CD4-positive, CD25-positive, alpha-beta regulatory T cell (primary cell): ENCODE measurements at regions not wholly inside any gene's neighbourhood (a gene's known extent, or its start where the extent isn't known, plus 50 kb on each side); places are given as distances from the start of the nearest gene placed in this dataset.

Experiments used
- ATAC-seq, 2 donors: fragments of 150-1000 bp; cut with Tn5 transposase; one replicate each; pipeline ENCODE4 v1.10.0; 2021; ENCODE audit warnings: low read depth in 2 of 2, moderate number of reproducible peaks in 2 of 2, moderate library complexity in 1 of 2
- DNase-seq, 3 donors: peaks; one replicate each; pipeline versions ENCODE4 v3.0.0 to v3.0.0-alpha.2; 2012 to 2022; ENCODE audit warnings: mixed read lengths in 1 of 3
- H3K27ac ChIP-seq: one replicate; pipeline ENCODE4 v1.7.0; 2013; ENCODE audit warnings: mild to moderate bottlenecking, low read length; ENCODE audit not compliant: insufficient read depth, poor library complexity, severe bottlenecking
- H3K27me3 ChIP-seq: one replicate; pipeline ENCODE4 v1.7.0; 2013; ENCODE audit warnings: low read length; ENCODE audit not compliant: control insufficient read depth, insufficient read depth
- H3K36me3 ChIP-seq: one replicate; pipeline ENCODE4 v1.7.0; 2013; ENCODE audit warnings: mild to moderate bottlenecking, low read length, moderate library complexity; ENCODE audit not compliant: control insufficient read depth, insufficient read depth
- H3K4me1 ChIP-seq: 2 replicates; pipeline ENCODE4 v1.7.0; 2013; ENCODE audit warnings: mild to moderate bottlenecking, low read length; ENCODE audit not compliant: insufficient read depth, control insufficient read depth, poor library complexity, severe bottlenecking
- H3K4me3 ChIP-seq: one replicate; pipeline ENCODE4 v1.7.0; 2013; ENCODE audit warnings: low read depth, mild to moderate bottlenecking, low read length, moderate library complexity
- H3K9me3 ChIP-seq, 2 experiments: 1 replicate in 1 of 2; 2 replicates in 1 of 2; pipeline ENCODE4 v1.7.0; 2013; ENCODE audit warnings: low read length in 2 of 2, mild to moderate bottlenecking in 1 of 2, moderate library complexity in 1 of 2; ENCODE audit not compliant: control insufficient read depth in 2 of 2
- H3K27ac Mint-ChIP-seq, 3 donors: one replicate each; pipeline ENCODE4 v1.8.0; 2020 to 2022; ENCODE audit warnings: mild to moderate bottlenecking in 3 of 3, mixed read lengths in 3 of 3, moderate library complexity in 2 of 3
- H3K27me3 Mint-ChIP-seq: one replicate; pipeline ENCODE4 v1.8.0; 2022; ENCODE audit warnings: mild to moderate bottlenecking, mixed read lengths
- H3K36me3 Mint-ChIP-seq: one replicate; pipeline ENCODE4 v1.8.0; 2020; ENCODE audit warnings: mixed read lengths
- H3K4me1 Mint-ChIP-seq, 4 donors: one replicate each; pipeline ENCODE4 v1.8.0; 2020 to 2022; ENCODE audit warnings: mixed read lengths in 4 of 4, mild to moderate bottlenecking in 1 of 4
- H3K4me3 Mint-ChIP-seq, 4 donors: one replicate each; pipeline ENCODE4 v1.8.0; 2020 to 2022; ENCODE audit warnings: mild to moderate bottlenecking in 4 of 4, mixed read lengths in 4 of 4, moderate library complexity in 3 of 4
- H3K9me3 Mint-ChIP-seq, 7 donors: one replicate each; pipeline ENCODE4 v1.8.0; 2020 to 2022; ENCODE audit warnings: mixed read lengths in 7 of 7, mild to moderate bottlenecking in 3 of 7, moderate library complexity in 2 of 7

- Histone ChIP-seq H3K27me3 (no peaks in the 10 kb centered on the region), H3K27ac (no peak overlapping the region), H3K4me1 (no peaks in the 10 kb centered on the region), H3K36me3 (no peaks in the 10 kb centered on the region), H3K9me3 (no peaks in the 10 kb centered on the region), H3K4me3 (no peak overlapping the region)
- no peaks in the 10 kb centered on the region for H3K36me3 Mint-ChIP-seq
- no peak for ATAC-seq
- peaks cover 32% of the 10 kb centered on the region for H3K27me3 Mint-ChIP-seq
- H3K4me3 Mint-ChIP-seq = no peak overlapping the region
- no peaks in the 10 kb centered on the region for H3K4me1 Mint-ChIP-seq
- no peak for DNase-seq
- peaks cover 0 to 3% (median 0%) of the 10 kb centered on the region in 7 donors for H3K9me3 Mint-ChIP-seq
- no peak overlapping the region for H3K27ac Mint-ChIP-seq
Observed at GRCh38 chr20:52779125-52779524, 193.0 kb upstream of the TSHZ2 start.

GRCh38 chr20:52777171-52777570 is 195.0 kb upstream of the TSHZ2 start:
- H3K9me3 ChIP-seq = no peaks in the 10 kb centered on the region
- ATAC-seq (no peak), DNase-seq (no peak)
- Mint-ChIP-seq H3K36me3 (no peaks in the 10 kb centered on the region), H3K27me3 (peaks cover 32% of the 10 kb centered on the region), H3K9me3 (peaks cover 0 to 3% (median 0%) of the 10 kb centered on the region in 7 donors), H3K27ac (no peak overlapping the region), H3K4me1 (no peaks in the 10 kb centered on the region), H3K4me3 (no peak overlapping the region)
- H3K4me1 ChIP-seq = no peaks in the 10 kb centered on the region
- no peak overlapping the region for H3K27ac ChIP-seq
- H3K27me3 ChIP-seq = no peaks in the 10 kb centered on the region
- H3K36me3 ChIP-seq = no peaks in the 10 kb centered on the region
- no peak overlapping the region for H3K4me3 ChIP-seq

DNA sequence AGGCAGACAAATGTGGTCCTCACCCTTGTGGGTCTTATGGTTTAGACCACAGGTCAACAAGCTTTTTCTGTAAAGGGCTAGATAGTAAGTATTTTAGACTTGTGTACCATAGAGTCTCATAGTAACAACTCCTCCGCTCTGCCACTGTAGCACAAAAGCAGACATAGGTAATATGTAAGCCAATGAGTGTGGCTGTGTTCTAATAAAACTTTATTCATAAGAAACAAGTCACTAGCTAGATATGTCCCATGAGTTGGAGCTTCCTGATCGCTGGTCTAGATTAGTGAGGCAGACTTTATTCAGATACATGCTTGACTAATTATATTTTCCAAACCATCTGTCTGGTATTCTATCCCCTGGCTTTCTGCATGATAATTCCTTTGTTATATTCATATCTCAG is 196.4 kb upstream of the TSHZ2 start:
- Mint-ChIP-seq H3K9me3 (peaks cover 0 to 3% (median 0%) of the 10 kb centered on the region in 7 donors), H3K27me3 (peaks cover 24% of the 10 kb centered on the region), H3K36me3 (no peaks in the 10 kb centered on the region), H3K4me3 (no peak overlapping the region), H3K27ac (no peak overlapping the region), H3K4me1 (no peaks in the 10 kb centered on the region)
- DNase-seq (no peak), ATAC-seq (no peak)
- no peaks in the 10 kb centered on the region for H3K27me3 ChIP-seq
- H3K36me3 ChIP-seq = no peaks in the 10 kb centered on the region
- no peaks in the 10 kb centered on the region for H3K9me3 ChIP-seq
- H3K27ac ChIP-seq = no peak overlapping the region
- H3K4me3 ChIP-seq = no peak overlapping the region
- H3K4me1 ChIP-seq = no peaks in the 10 kb centered on the region

DNA sequence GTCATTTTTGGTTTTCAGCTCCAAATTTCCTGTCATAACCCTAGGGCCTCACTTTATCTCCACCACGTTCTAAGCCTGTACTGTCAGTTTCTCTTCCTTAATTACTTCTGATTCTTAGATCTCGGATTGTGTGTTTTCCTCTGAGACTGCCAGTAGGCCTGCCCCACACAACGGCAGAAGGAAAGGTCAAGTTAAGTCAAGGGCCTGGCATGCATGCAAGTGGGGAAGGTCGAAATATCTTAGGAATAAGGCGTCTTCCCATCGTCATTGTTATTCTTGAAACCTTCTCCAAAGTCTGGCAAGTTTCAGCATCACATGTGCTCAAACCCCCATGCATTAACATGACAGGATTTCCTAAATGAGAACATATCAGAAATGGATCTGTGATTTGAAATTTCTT is 203.5 kb upstream of the TSHZ2 start:
- Mint-ChIP-seq H3K27me3 (no peaks in the 10 kb centered on the region), H3K4me3 (no peak overlapping the region), H3K27ac (no peak overlapping the region), H3K4me1 (no peaks in the 10 kb centered on the region), H3K9me3 (peaks cover 0 to 2% (median 0%) of the 10 kb centered on the region in 7 donors), H3K36me3 (no peaks in the 10 kb centered on the region)
- DNase-seq (no peak), ATAC-seq (no peak)
- H3K36me3 ChIP-seq = no peaks in the 10 kb centered on the region
- no peaks in the 10 kb centered on the region for H3K4me1 ChIP-seq
- no peak overlapping the region for H3K4me3 ChIP-seq
- H3K9me3 ChIP-seq = no peaks in the 10 kb centered on the region
- no peaks in the 10 kb centered on the region for H3K27me3 ChIP-seq
- H3K27ac ChIP-seq = no peak overlapping the region

- H3K9me3 ChIP-seq = no peaks in the 10 kb centered on the region
- H3K27ac ChIP-seq = no peak overlapping the region
- Mint-ChIP-seq H3K27ac (no peak overlapping the region), H3K27me3 (no peaks in the 10 kb centered on the region), H3K4me3 (no peak overlapping the region), H3K36me3 (no peaks in the 10 kb centered on the region), H3K4me1 (no peaks in the 10 kb centered on the region), H3K9me3 (peaks cover 0 to under 1% (median 0%) of the 10 kb centered on the region in 7 donors)
- no peaks in the 10 kb centered on the region for H3K4me1 ChIP-seq
- no peaks in the 10 kb centered on the region for H3K36me3 ChIP-seq
- H3K27me3 ChIP-seq = no peaks in the 10 kb centered on the region
- no peak for ATAC-seq
- no peak overlapping the region for H3K4me3 ChIP-seq
- DNase-seq = no peak
Observed at GRCh38 chr20:52766645-52767435, 205.3 kb upstream of the TSHZ2 start.

DNA sequence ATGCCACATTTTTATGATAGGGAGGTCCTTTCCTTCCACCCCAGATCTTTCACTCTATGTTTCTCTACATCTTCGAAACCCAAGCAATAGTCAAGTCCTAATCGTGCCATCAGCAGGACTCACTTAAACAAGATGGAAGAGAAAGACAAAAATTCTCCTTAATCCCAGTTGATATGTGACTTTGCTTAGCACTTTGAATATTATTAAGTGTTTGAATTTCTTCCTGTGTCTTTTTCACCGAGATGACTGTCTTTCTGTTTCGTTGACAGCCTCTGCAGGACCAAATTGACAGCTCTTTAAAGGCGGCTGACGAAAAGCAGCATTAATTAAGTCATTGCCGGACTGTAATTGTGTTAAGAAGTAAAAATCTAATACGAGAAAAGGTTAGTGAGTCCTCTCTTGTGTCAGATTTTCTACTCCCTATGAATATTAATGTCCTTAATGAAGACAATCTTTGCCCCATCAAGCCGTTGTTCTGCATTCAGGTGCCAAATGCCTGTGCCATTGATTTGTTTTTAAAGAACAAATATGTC is 208.8 kb upstream of the TSHZ2 start:
- H3K9me3 ChIP-seq = no peaks in the 10 kb centered on the region
- H3K4me1 Mint-ChIP-seq = no peaks in the 10 kb centered on the region
- no peaks in the 10 kb centered on the region for H3K36me3 Mint-ChIP-seq
- H3K36me3 ChIP-seq = no peaks in the 10 kb centered on the region
- no peaks in the 10 kb centered on the region for H3K27me3 Mint-ChIP-seq
- H3K4me1 ChIP-seq = no peaks in the 10 kb centered on the region
- no peak for ATAC-seq
- no peaks in the 10 kb centered on the region for H3K27me3 ChIP-seq
- H3K27ac ChIP-seq = no peak overlapping the region
- no peak for DNase-seq
- H3K4me3 ChIP-seq = no peak overlapping the region
- no peak overlapping the region for H3K27ac Mint-ChIP-seq
- no peak overlapping the region for H3K4me3 Mint-ChIP-seq
- H3K9me3 Mint-ChIP-seq = no peaks in the 10 kb centered on the region

DNA sequence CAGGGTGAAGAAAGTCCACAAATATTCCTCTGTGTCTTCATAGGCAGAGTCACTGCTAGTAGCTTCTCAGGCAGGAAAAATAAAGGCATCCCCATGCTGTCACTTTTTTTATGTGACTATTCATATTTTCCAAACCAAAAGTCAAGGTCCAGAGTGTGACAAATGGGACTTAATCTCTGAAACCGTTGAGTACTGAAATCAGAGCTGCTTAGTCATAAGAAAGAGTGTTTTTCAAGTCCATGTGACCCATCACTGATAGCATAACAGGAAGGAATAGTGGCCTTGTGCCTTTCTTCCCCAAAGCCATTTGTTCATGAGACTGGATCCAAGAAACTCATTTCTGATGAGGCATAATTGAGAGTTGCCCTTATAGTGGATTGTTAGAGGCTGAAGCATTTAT is 210.3 kb upstream of the TSHZ2 start:
- no peaks in the 10 kb centered on the region for H3K27me3 Mint-ChIP-seq
- H3K4me3 ChIP-seq = no peak overlapping the region
- no peaks in the 10 kb centered on the region for H3K9me3 Mint-ChIP-seq
- H3K27ac ChIP-seq = no peak overlapping the region
- H3K4me1 ChIP-seq = no peaks in the 10 kb centered on the region
- no peaks in the 10 kb centered on the region for H3K4me1 Mint-ChIP-seq
- H3K4me3 Mint-ChIP-seq = no peak overlapping the region
- H3K27ac Mint-ChIP-seq = no peak overlapping the region
- DNase-seq (no peak), ATAC-seq (no peak)
- H3K36me3 ChIP-seq = no peaks in the 10 kb centered on the region
- H3K27me3 ChIP-seq = no peaks in the 10 kb centered on the region
- H3K36me3 Mint-ChIP-seq = no peaks in the 10 kb centered on the region
- no peaks in the 10 kb centered on the region for H3K9me3 ChIP-seq

- H3K4me3 ChIP-seq = no peak overlapping the region
- H3K36me3 ChIP-seq = no peaks in the 10 kb centered on the region
- Mint-ChIP-seq H3K27me3 (no peaks in the 10 kb centered on the region), H3K9me3 (no peaks in the 10 kb centered on the region), H3K4me3 (no peak overlapping the region), H3K4me1 (no peaks in the 10 kb centered on the region), H3K27ac (no peak overlapping the region), H3K36me3 (no peaks in the 10 kb centered on the region)
- ATAC-seq (no peak), DNase-seq (no peak)
- H3K27me3 ChIP-seq = no peaks in the 10 kb centered on the region
- H3K4me1 ChIP-seq = no peaks in the 10 kb centered on the region
- no peaks in the 10 kb centered on the region for H3K9me3 ChIP-seq
- no peak overlapping the region for H3K27ac ChIP-seq
Observed at GRCh38 chr20:52760791-52761190, 211.4 kb upstream of the TSHZ2 start.
